ENCODE measurements at regions not wholly inside any gene's neighbourhood (a gene's known extent, or its start where the extent isn't known, plus 50 kb on each side); places are given as distances from the start of the nearest gene placed in this dataset.

DNA sequence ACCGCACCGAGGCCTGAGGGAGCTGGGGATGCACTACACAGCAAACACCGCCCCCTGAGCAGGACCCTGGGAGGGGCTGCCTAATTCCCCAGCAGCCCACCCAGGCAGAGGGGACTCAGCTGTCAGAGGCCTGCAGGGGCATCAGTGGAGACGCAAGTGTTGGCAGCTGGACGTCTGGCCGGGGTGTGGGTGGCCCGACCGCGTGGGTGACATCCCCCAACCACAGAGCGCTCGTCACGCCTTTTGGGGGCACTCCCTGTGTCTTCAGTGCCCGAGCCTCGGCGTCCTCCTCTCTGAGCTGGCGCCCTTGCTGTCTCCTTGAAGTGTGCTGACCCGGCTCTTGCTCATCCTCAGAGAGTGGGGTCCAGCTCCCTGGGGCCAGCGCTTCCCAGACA is 150.2 kb downstream of the BRD1 start:
- H3K4me3 ChIP-seq (replicated peaks in 1 of 3; ENCODE audit: insufficient read depth in 1 of 3, low read depth in 2 of 3, low read length in 3 of 3), result no peak overlapping the region
- H3K36me3 ChIP-seq (replicated peaks in 1 of 2; ENCODE audit: control insufficient read depth in 1 of 2, insufficient read depth in 2 of 2, low read length in 2 of 2), result no peaks in the 10 kb centered on the region
- H3K4me2 ChIP-seq (ENCODE audit: low read depth, low read length), result no peak overlapping the region
- no peaks in the 10 kb centered on the region for H3K79me2 ChIP-seq (ENCODE audit: insufficient read depth, low read length)
- peaks cover 5 to 57% of the 10 kb centered on the region in 2 experiments for H3K27me3 ChIP-seq (ENCODE audit: control insufficient read depth in 1 of 2, insufficient read depth in 2 of 2, low read length in 2 of 2)
- no TSS peak for BruUV-seq (replicated peaks)
- intact Hi-C loops (cut with micrococcal nuclease; ENCODE audit: unreplicated experiment), result no loop called here
- no peaks in the 10 kb centered on the region for H4K20me1 ChIP-seq (ENCODE audit: insufficient read depth, low read length)
- TF ChIP-seq ZNF256 (CRISPR knock-in tag; conservative IDR thresholded peaks at IDR 0.05) (no peak), ZNF780A (CRISPR knock-in tag; IDR thresholded peaks at IDR 0.05) (no peak), TCF7 (IDR thresholded peaks at IDR 0.05; ENCODE audit: low read depth) (no peak), NR2F2 (IDR thresholded peaks at IDR 0.05; ENCODE audit: borderline replicate concordance, low read depth) (no peak), ZNF790 (CRISPR knock-in tag; IDR thresholded peaks at IDR 0.05; ENCODE audit: borderline replicate concordance) (no peak), ZSCAN22 (CRISPR knock-in tag; IDR thresholded peaks at IDR 0.05) (no peak), ZNF761 (CRISPR knock-in tag; conservative IDR thresholded peaks at IDR 0.05) (no peak), ISL2 (CRISPR knock-in tag; IDR thresholded peaks at IDR 0.05) (no peak), IKZF4 (CRISPR knock-in tag; IDR thresholded peaks at IDR 0.05; ENCODE audit: borderline replicate concordance, low read depth, not compliant biosample characterization) (no peak), BRCA1 (CRISPR knock-in tag; IDR thresholded peaks at IDR 0.05) (no peak), ZNF496 (CRISPR knock-in tag; IDR thresholded peaks at IDR 0.05; ENCODE audit: insufficient replicate concordance) (no peak), NCOA1 (CRISPR knock-in tag; IDR thresholded peaks at IDR 0.05) (no peak), TOPORS (CRISPR knock-in tag; IDR thresholded peaks at IDR 0.05) (no peak), EEA1 (CRISPR knock-in tag; IDR thresholded peaks at IDR 0.05; ENCODE audit: borderline replicate concordance) (no peak), ZNF724P (CRISPR knock-in tag; IDR thresholded peaks at IDR 0.05; ENCODE audit: borderline replicate concordance) (no peak), PITX1 (CRISPR knock-in tag; IDR thresholded peaks at IDR 0.05) (no peak), SMARCE1 (IDR thresholded peaks at IDR 0.05; ENCODE audit: borderline replicate concordance) (no peak), ATF3 (CRISPR knock-in tag; IDR thresholded peaks at IDR 0.05) (no peak), ZNF205 (CRISPR knock-in tag; IDR thresholded peaks at IDR 0.05) (no peak)
- TF ChIP-seq, protein P1, sequence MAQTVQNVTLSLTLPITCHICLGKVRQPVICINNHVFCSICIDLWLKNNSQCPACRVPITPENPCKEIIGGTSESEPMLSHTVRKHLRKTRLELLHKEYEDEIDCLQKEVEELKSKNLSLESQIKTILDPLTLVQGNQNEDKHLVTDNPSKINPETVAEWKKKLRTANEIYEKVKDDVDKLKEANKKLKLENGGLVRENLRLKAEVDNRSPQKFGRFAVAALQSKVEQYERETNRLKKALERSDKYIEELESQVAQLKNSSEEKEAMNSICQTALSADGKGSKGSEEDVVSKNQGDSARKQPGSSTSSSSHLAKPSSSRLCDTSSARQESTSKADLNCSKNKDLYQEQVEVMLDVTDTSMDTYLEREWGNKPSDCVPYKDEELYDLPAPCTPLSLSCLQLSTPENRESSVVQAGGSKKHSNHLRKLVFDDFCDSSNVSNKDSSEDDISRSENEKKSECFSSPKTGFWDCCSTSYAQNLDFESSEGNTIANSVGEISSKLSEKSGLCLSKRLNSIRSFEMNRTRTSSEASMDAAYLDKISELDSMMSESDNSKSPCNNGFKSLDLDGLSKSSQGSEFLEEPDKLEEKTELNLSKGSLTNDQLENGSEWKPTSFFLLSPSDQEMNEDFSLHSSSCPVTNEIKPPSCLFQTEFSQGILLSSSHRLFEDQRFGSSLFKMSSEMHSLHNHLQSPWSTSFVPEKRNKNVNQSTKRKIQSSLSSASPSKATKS (CRISPR knock-in tag; IDR thresholded peaks at IDR 0.05), result no peak
- in situ Hi-C loops (cut with HindIII; ENCODE audit: extremely low pct_ligation_motif_present, low pct_unique_long_range_greater_than_20kb), result no loop called here
- FAIRE-seq, result no peak
- no peak for ATAC-seq
- no peak overlapping the region for H2AFZ ChIP-seq (ENCODE audit: low read length)
- WGBS (ENCODE audit: low lambda C conversion rate), result 0% methylated on average over 2 of the region's 18 CpGs
- POLR2A ChIA-PET, result no interaction called here
- DNase-seq (ENCODE audit: low spot score), result no peak
- H3K4me1 ChIP-seq (ENCODE audit: insufficient read depth, low read length), result no peaks in the 10 kb centered on the region
- H3K9ac ChIP-seq (ENCODE audit: insufficient read depth, low read depth, low read length), result no peak overlapping the region
- CTCF ChIA-PET (ENCODE audit: low intra/inter-chr PET ratio, low total read pairs), result no interaction called here
- no peaks in the 10 kb centered on the region for H3K9me3 ChIP-seq (ENCODE audit: low read length)
- H3K27ac ChIP-seq (ENCODE audit: extremely low read length, insufficient read depth, low read length), result no peak overlapping the region

Data from HepG2 (cell line).